HEK293T (cell line): ENCODE measurements at regions not wholly inside any gene's neighbourhood (a gene's known extent, or its start where the extent isn't known, plus 50 kb on each side); places are given as distances from the start of the nearest gene placed in this dataset.
"Not testable (repeated sequence)": the region's sequence is repeated elsewhere in the genome, so short reads cannot be mapped to it uniquely, and the experiment has no call there.

Experiments
- CTCF ChIA-PET: fragments of 350-600 bp; formaldehyde crosslinking; extraction: SDS; loops from one replicate; lab custom pipeline; 2021; ENCODE audit warnings: antibody characterized with exemption, inconsistent platforms; lab: Yijun Ruan, JAX
- POLR2A ChIA-PET: fragments of 350-600 bp; formaldehyde crosslinking; extraction: SDS; loops from one replicate; lab custom pipeline; 2020; ENCODE audit warnings: antibody characterized with exemption, inconsistent platforms; lab: Yijun Ruan, JAX
- DNase-seq: peaks from one replicate; pipeline ENCODE4 v3.0.0; 2012; ENCODE audit warnings: mixed read lengths; ENCODE audit errors: extremely low spot score
- ARNT ChIP-seq: fragments of 450-650 bp; IDR thresholded peaks from 2 replicates; pipeline ENCODE4 v1.6.1; 2017; ENCODE audit warnings: mild to moderate bottlenecking
- BHLHE40 ChIP-seq: fragments of 450-650 bp; IDR thresholded peaks from 2 replicates; pipeline ENCODE4 v1.6.1; 2016; ENCODE audit warnings: mild to moderate bottlenecking, moderate library complexity, borderline replicate concordance
- CTBP1 ChIP-seq: fragments of 450-650 bp; IDR thresholded peaks from 2 replicates; pipeline ENCODE4 v1.6.1; 2016; ENCODE audit warnings: borderline replicate concordance
- ELF4 ChIP-seq: fragments of 450-650 bp; IDR thresholded peaks from 2 replicates; pipeline ENCODE4 v1.6.1; 2017; ENCODE audit warnings: antibody characterized with exemption
- FOXA1 ChIP-seq: fragments of 450-650 bp; IDR thresholded peaks from 2 replicates; pipeline ENCODE4 v1.6.1; 2016; ENCODE audit warnings: mild to moderate bottlenecking
- FOXK2 ChIP-seq: fragments of 450-650 bp; IDR thresholded peaks from 2 replicates; pipeline ENCODE4 v1.6.1; 2016; ENCODE audit warnings: mild to moderate bottlenecking
- FOXM1 ChIP-seq: fragments of 450-650 bp; IDR thresholded peaks from 2 replicates; pipeline ENCODE4 v1.6.1; 2017; ENCODE audit warnings: mild to moderate bottlenecking, borderline replicate concordance
- HDGF ChIP-seq: fragments of 450-650 bp; IDR thresholded peaks from 2 replicates; pipeline ENCODE4 v1.6.1; 2017; ENCODE audit warnings: antibody characterized with exemption, borderline replicate concordance
- L3MBTL2 ChIP-seq: fragments of 450-650 bp; conservative IDR thresholded peaks from 2 replicates; pipeline ENCODE4 v1.6.1; 2016; ENCODE audit warnings: mild to moderate bottlenecking
- LEF1 ChIP-seq: fragments of 450-650 bp; IDR thresholded peaks from 2 replicates; pipeline ENCODE4 v1.6.1; 2017; ENCODE audit warnings: mild to moderate bottlenecking, borderline replicate concordance
- NFRKB ChIP-seq: fragments of 450-650 bp; IDR thresholded peaks from 2 replicates; pipeline ENCODE4 v1.6.1; 2016; ENCODE audit warnings: mild to moderate bottlenecking, moderate library complexity
- PKNOX1 ChIP-seq: fragments of 450-650 bp; IDR thresholded peaks from 2 replicates; pipeline ENCODE4 v1.6.1; 2016
- SP1 ChIP-seq: fragments of 450-650 bp; IDR thresholded peaks from 2 replicates; pipeline ENCODE4 v1.6.1; 2017
- SUZ12 ChIP-seq: fragments of 450-650 bp; IDR thresholded peaks from 2 replicates; pipeline ENCODE4 v1.6.1; 2016; ENCODE audit warnings: mild to moderate bottlenecking
- TARDBP ChIP-seq: fragments of 450-650 bp; IDR thresholded peaks from 2 replicates; pipeline ENCODE4 v1.6.1; 2016
- ZNF384 ChIP-seq: fragments of 450-650 bp; IDR thresholded peaks from 2 replicates; pipeline ENCODE4 v1.6.1; 2016

- ChIA-PET CTCF (no interaction called here), POLR2A (no interaction called here)
- TF ChIP-seq FOXM1 (no peak), TARDBP (no peak), NFRKB (no peak), LEF1 (no peak)
- no peak for DNase-seq
Measured at GRCh38 chrX:16067886-16068515, 55.4 kb upstream of the GRPR start.

GRCh38 chrX:16063921-16064320 lies 59.4 kb upstream of the GRPR start:
- POLR2A ChIA-PET, result no interaction called here
- TF ChIP-seq FOXM1 (no peak), LEF1 (no peak), ZNF384 (no peak), L3MBTL2 (no peak), PKNOX1 (no peak), ARNT (no peak), TARDBP (no peak), FOXA1 (no peak), NFRKB (no peak), BHLHE40 (no peak), SUZ12 (no peak), FOXK2 (no peak), ELF4 (no peak), SP1 (no peak), HDGF (no peak), CTBP1 (no peak)
- CTCF ChIA-PET, result no interaction called here
- no peak for DNase-seq

GRCh38 chrX:16063141-16063540 lies 60.2 kb upstream of the GRPR start:
- TF ChIP-seq SP1, result no peak
- TF ChIP-seq ELF4, result no peak
- no peak for TF ChIP-seq FOXM1
- TF ChIP-seq FOXK2, result no peak
- no peak for TF ChIP-seq TARDBP
- TF ChIP-seq ARNT, result no peak
- no peak for TF ChIP-seq ZNF384
- no peak for TF ChIP-seq HDGF
- no peak for TF ChIP-seq L3MBTL2
- TF ChIP-seq FOXA1, result no peak
- no peak for DNase-seq
- POLR2A ChIA-PET, result no interaction called here
- CTCF ChIA-PET, result no interaction called here

- no peak for TF ChIP-seq FOXM1
- TF ChIP-seq ARNT, result no peak
- TF ChIP-seq SP1, result no peak
- no peak for TF ChIP-seq NFRKB
- no peak for TF ChIP-seq ZNF384
- TF ChIP-seq FOXA1, result no peak
- TF ChIP-seq PKNOX1, result no peak
- TF ChIP-seq LEF1, result no peak
- no peak for TF ChIP-seq CTBP1
- no peak for TF ChIP-seq HDGF
- no peak for TF ChIP-seq BHLHE40
- no peak for TF ChIP-seq SUZ12
- no peak for TF ChIP-seq L3MBTL2
- no peak for TF ChIP-seq FOXK2
- POLR2A ChIA-PET, result no interaction called here
- CTCF ChIA-PET, result no interaction called here
Measured at GRCh38 chrX:16061296-16061695, 62.1 kb upstream of the GRPR start.

GRCh38 chrX:16060252-16060651 lies 63.1 kb upstream of the GRPR start:
- no peak for TF ChIP-seq NFRKB
- no peak for TF ChIP-seq L3MBTL2
- TF ChIP-seq TARDBP, result no peak
- TF ChIP-seq PKNOX1, result peak; percentile 57
- no peak for TF ChIP-seq SP1
- ChIA-PET POLR2A (no interaction called here), CTCF (no interaction called here)
- no peak for DNase-seq

More at GRCh38 chrX:16061296-16061695, 62.1 kb upstream of the GRPR start:
- DNase-seq, result no peak

GRCh38 chrX:16049126-16049525 lies 74.2 kb upstream of the GRPR start:
- DNase-seq, CTCF ChIA-PET, POLR2A ChIA-PET: not testable (repeated sequence)

GRCh38 chrX:16042980-16043379 lies 80.4 kb upstream of the GRPR start:
- ChIA-PET CTCF (no interaction called here), POLR2A (no interaction called here)
- DNase-seq, result no peak
- TF ChIP-seq L3MBTL2 (no peak), ARNT (no peak), TARDBP (no peak), SP1 (no peak), LEF1 (no peak), ZNF384 (no peak), SUZ12 (no peak), FOXA1 (no peak), CTBP1 (no peak)

- no peak for DNase-seq
- no peak for TF ChIP-seq FOXK2
- TF ChIP-seq FOXM1, result no peak
- no peak for TF ChIP-seq BHLHE40
- no peak for TF ChIP-seq SP1
- no peak for TF ChIP-seq LEF1
- ChIA-PET POLR2A (no interaction called here), CTCF (interaction anchor here (0.6 kb wide), 1 partner anchor 233 kb away, joined by 3 read pairs; no protein-coding TSS in a partner anchor)
Measured at GRCh38 chrX:16039834-16040233, 83.5 kb upstream of the GRPR start.
